HepG2 (cell line): ENCODE measurements at regions not wholly inside any gene's neighbourhood (a gene's known extent, or its start where the extent isn't known, plus 50 kb on each side); places are given as distances from the start of the nearest gene placed in this dataset.

Experiments used
- ATAC-seq: fragments of 200-7000 bp; cut with Tn5 transposase; 3 replicates; pipeline ENCODE4 v1.9.1; 2020; ENCODE audit warnings: mild to moderate bottlenecking, moderate library complexity
- BruUV-seq: library from RNA; stranded (reverse); fragments of 400-500 nt; replicated peaks from 2 replicates; lab custom pipeline; 2021; lab: Mats Ljungman, UMichigan
- CTCF ChIA-PET: fragments of 300-600 bp; formaldehyde crosslinking; extraction: SDS; loops from one replicate; lab custom pipeline; 2021; ENCODE audit warnings: low total read pairs, inconsistent platforms, low intra/inter-chr PET ratio; lab: Yijun Ruan, JAX
- POLR2A ChIA-PET: fragments of 350-600 bp; sonication (Branson Sonifier 250); formaldehyde crosslinking; loops from one replicate; lab custom pipeline; 2020; ENCODE audit warnings: antibody characterized with exemption, inconsistent platforms; lab: Yijun Ruan, JAX
- DNase-seq: peaks from one replicate; pipeline ENCODE4 v3.0.0-alpha.2; 2015; ENCODE audit warnings: low spot score
- FAIRE-seq: peaks from 3 replicates; lab custom pipeline; 2011; peaks lifted over from hg19 to GRCh38; lab: Jason Lieb, UNC
- H2AFZ ChIP-seq: one replicate; pipeline ENCODE4 v1.6.1; 2011; ENCODE audit warnings: low read length, inconsistent platforms
- H3K27ac ChIP-seq: fragments of 300-600 bp; 3 replicates; pipeline ENCODE4 v1.8.0; 2011; ENCODE audit warnings: mixed run types, mild to moderate bottlenecking, mixed read lengths, low read length, inconsistent platforms; ENCODE audit not compliant: insufficient read depth; ENCODE audit errors: extremely low read length
- H3K27me3 ChIP-seq, 2 experiments: fragments of 200-600 bp in 1 of 2; 2 replicates in 1 of 2; 3 replicates in 1 of 2; pipeline versions ENCODE4 v1.6.0 to v1.8.0; 2011; ENCODE audit warnings: low read length in 2 of 2, mild to moderate bottlenecking in 2 of 2, moderate library complexity in 2 of 2, inconsistent platforms in 1 of 2; ENCODE audit not compliant: insufficient read depth in 2 of 2, control insufficient read depth in 1 of 2
- H3K36me3 ChIP-seq, 2 experiments: fragments of 200-600 bp in 1 of 2; replicated peaks in 1 of 2; 2 replicates in 1 of 2; 3 replicates in 1 of 2; pipeline versions ENCODE4 v1.5.1 to v1.8.0; 2011; ENCODE audit warnings: low read length in 2 of 2, inconsistent platforms in 1 of 2; ENCODE audit not compliant: insufficient read depth in 2 of 2, control insufficient read depth in 1 of 2
- H3K4me1 ChIP-seq: 2 replicates; pipeline ENCODE4 v1.5.1; 2012; ENCODE audit warnings: low read length, inconsistent platforms; ENCODE audit not compliant: insufficient read depth
- H3K4me2 ChIP-seq: 2 replicates; pipeline ENCODE4 v1.6.0; 2011; ENCODE audit warnings: low read depth, low read length, inconsistent platforms
- H3K4me3 ChIP-seq, 3 experiments: fragments of 200-600 bp in 1 of 3; sonication (generic), shearing (Covaris generic) in 1 of 3; replicated peaks in 1 of 3; 2 replicates each; pipeline ENCODE4 v1.5.1; 2011 to 2016; ENCODE audit warnings: low read length in 3 of 3, inconsistent platforms in 2 of 3, low read depth in 2 of 3, mild to moderate bottlenecking in 2 of 3, control low read depth in 1 of 3, mixed read lengths in 1 of 3; ENCODE audit not compliant: insufficient read depth in 1 of 3
- H3K79me2 ChIP-seq: one replicate; pipeline ENCODE4 v1.6.1; 2011; ENCODE audit warnings: low read length, inconsistent platforms; ENCODE audit not compliant: insufficient read depth
- H3K9ac ChIP-seq: 2 replicates; pipeline ENCODE4 v1.6.0; 2011; ENCODE audit warnings: mild to moderate bottlenecking, low read depth, low read length, inconsistent platforms; ENCODE audit not compliant: insufficient read depth
- H3K9me3 ChIP-seq: 2 replicates; pipeline ENCODE4 v1.5.1; 2012; ENCODE audit warnings: mild to moderate bottlenecking, low read length
- H4K20me1 ChIP-seq: 2 replicates; pipeline ENCODE4 v1.6.0; 2011; ENCODE audit warnings: inconsistent platforms, mild to moderate bottlenecking, low read length, moderate library complexity; ENCODE audit not compliant: insufficient read depth
- JUNB ChIP-seq: sonication (generic); formaldehyde crosslinking; IDR thresholded peaks from 2 replicates; pipeline ENCODE4 v1.8.0; 2022; ENCODE audit warnings: missing genetic modification reagents, mild to moderate bottlenecking, borderline replicate concordance
- KAT2B ChIP-seq: fragments of 150-350 bp; IDR thresholded peaks from 2 replicates; pipeline ENCODE4 v1.6.1; 2014; ENCODE audit warnings: low read depth, low read length, borderline replicate concordance
- NFKB2 ChIP-seq: sonication (generic); formaldehyde crosslinking; IDR thresholded peaks from 2 replicates; pipeline ENCODE4 v1.4.0; 2020; ENCODE audit warnings: missing genetic modification reagents, borderline replicate concordance
- REXO4 ChIP-seq: sonication (generic); formaldehyde crosslinking; IDR thresholded peaks from 2 replicates; pipeline ENCODE4 v1.8.0; 2022; ENCODE audit warnings: missing genetic modification reagents, mild to moderate bottlenecking, borderline replicate concordance
- SIX4 ChIP-seq: sonication (generic); formaldehyde crosslinking; IDR thresholded peaks from 2 replicates; pipeline ENCODE4 v1.4.0; 2020; ENCODE audit warnings: missing genetic modification reagents
- TFDP2 ChIP-seq: sonication (generic); formaldehyde crosslinking; IDR thresholded peaks from 2 replicates; pipeline ENCODE4 v1.4.0; 2020; ENCODE audit warnings: missing genetic modification reagents
- WIZ ChIP-seq: sonication (generic); formaldehyde crosslinking; IDR thresholded peaks from 2 replicates; pipeline ENCODE4 v1.5.1; 2020; ENCODE audit warnings: mild to moderate bottlenecking, missing genetic modification reagents
- ZFY ChIP-seq: sonication (generic); formaldehyde crosslinking; IDR thresholded peaks from 2 replicates; pipeline ENCODE4 v1.4.0; 2020; ENCODE audit warnings: missing genetic modification reagents
- ZNF138 ChIP-seq: sonication (generic); formaldehyde crosslinking; IDR thresholded peaks from 2 replicates; pipeline ENCODE4 v1.5.0; 2020; ENCODE audit warnings: mild to moderate bottlenecking, low read depth, missing genetic modification reagents
- ZNF17 ChIP-seq: sonication (generic); formaldehyde crosslinking; IDR thresholded peaks from 2 replicates; pipeline ENCODE4 v1.5.0; 2020; ENCODE audit warnings: mild to moderate bottlenecking, missing genetic modification reagents
- ZNF329 ChIP-seq: sonication (generic); formaldehyde crosslinking; IDR thresholded peaks from 2 replicates; pipeline ENCODE4 v1.9.0; 2021; ENCODE audit warnings: low read depth, mild to moderate bottlenecking, missing genetic modification reagents
- ZNF350 ChIP-seq: sonication (generic); formaldehyde crosslinking; IDR thresholded peaks from 2 replicates; pipeline ENCODE4 v1.4.0; 2020; ENCODE audit warnings: mild to moderate bottlenecking, low read depth, missing genetic modification reagents, borderline replicate concordance
- ZNF550 ChIP-seq: sonication (generic); formaldehyde crosslinking; IDR thresholded peaks from 2 replicates; pipeline ENCODE4 v1.4.0; 2020; ENCODE audit warnings: mild to moderate bottlenecking, missing genetic modification reagents, borderline replicate concordance
- ZNF564 ChIP-seq: sonication (generic); formaldehyde crosslinking; IDR thresholded peaks from 2 replicates; pipeline ENCODE4 v1.8.1; 2023; ENCODE audit warnings: mild to moderate bottlenecking, missing genetic modification reagents
- ZNF766 ChIP-seq: sonication (generic); formaldehyde crosslinking; IDR thresholded peaks from 2 replicates; pipeline ENCODE4 v1.5.0; 2020; ENCODE audit warnings: missing genetic modification reagents, borderline replicate concordance
- ZNF780A ChIP-seq: sonication (generic); formaldehyde crosslinking; IDR thresholded peaks from 2 replicates; pipeline ENCODE4 v1.8.0; 2022; ENCODE audit warnings: mild to moderate bottlenecking, missing genetic modification reagents, moderate library complexity
- ZNF790 ChIP-seq: sonication (generic); formaldehyde crosslinking; IDR thresholded peaks from 2 replicates; pipeline ENCODE4 v1.8.0; 2022; ENCODE audit warnings: missing genetic modification reagents, mild to moderate bottlenecking, borderline replicate concordance
- WGBS: methylation state at CpG from one replicate; pipeline ENCODE4 v1.1.6; 2017; ENCODE audit warnings: low lambda C conversion rate; 5-methylcytosine and 5-hydroxymethylcytosine counted together
- in situ Hi-C: cut with HindIII; loops from 2 replicates; pipeline ENCODE4 v1.10.0; 2017; ENCODE audit warnings: low pct_unique_long_range_greater_than_20kb; ENCODE audit not compliant: extremely low pct_ligation_motif_present
- intact Hi-C: fragments of 100-400 bp; cut with micrococcal nuclease; formaldehyde crosslinking; loops from one replicate; pipeline ENCODE4 v1.10.0; 2022; ENCODE audit not compliant: unreplicated experiment
- TF ChIP-seq, protein P1 (sequence below): sonication (generic); formaldehyde crosslinking; IDR thresholded peaks from 2 replicates; pipeline ENCODE4 v1.5.0; 2020; ENCODE audit warnings: missing genetic modification reagents, mild to moderate bottlenecking, borderline replicate concordance
- TF ChIP-seq, protein P2 (sequence below): sonication (generic); formaldehyde crosslinking; IDR thresholded peaks from 2 replicates; pipeline ENCODE4 v1.4.0; 2020; ENCODE audit warnings: mild to moderate bottlenecking, missing genetic modification reagents

- Histone ChIP-seq H4K20me1 (no peaks in the 10 kb centered on the region), H3K9ac (no peak overlapping the region), H3K79me2 (no peaks in the 10 kb centered on the region), H2AFZ (no peak overlapping the region), H3K4me1 (no peaks in the 10 kb centered on the region), H3K4me2 (no peak overlapping the region), H3K36me3 (no peaks in the 10 kb centered on the region), H3K9me3 (no peaks in the 10 kb centered on the region), H3K27me3 (no peaks in the 10 kb centered on the region), H3K4me3 (no peak overlapping the region), H3K27ac (no peak overlapping the region)
- TF ChIP-seq ZNF780A (CRISPR knock-in tag), result no peak
- no peak for TF ChIP-seq ZNF17 (CRISPR knock-in tag)
- no peak for TF ChIP-seq ZNF550 (CRISPR knock-in tag)
- TF ChIP-seq, protein P1, sequence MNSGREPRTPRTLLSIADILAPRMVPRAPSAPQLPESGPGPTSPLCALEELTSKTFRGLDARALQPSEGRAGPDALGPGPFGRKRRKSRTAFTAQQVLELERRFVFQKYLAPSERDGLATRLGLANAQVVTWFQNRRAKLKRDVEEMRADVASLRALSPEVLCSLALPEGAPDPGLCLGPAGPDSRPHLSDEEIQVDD (CRISPR knock-in tag), result no peak
- TF ChIP-seq, protein P2, sequence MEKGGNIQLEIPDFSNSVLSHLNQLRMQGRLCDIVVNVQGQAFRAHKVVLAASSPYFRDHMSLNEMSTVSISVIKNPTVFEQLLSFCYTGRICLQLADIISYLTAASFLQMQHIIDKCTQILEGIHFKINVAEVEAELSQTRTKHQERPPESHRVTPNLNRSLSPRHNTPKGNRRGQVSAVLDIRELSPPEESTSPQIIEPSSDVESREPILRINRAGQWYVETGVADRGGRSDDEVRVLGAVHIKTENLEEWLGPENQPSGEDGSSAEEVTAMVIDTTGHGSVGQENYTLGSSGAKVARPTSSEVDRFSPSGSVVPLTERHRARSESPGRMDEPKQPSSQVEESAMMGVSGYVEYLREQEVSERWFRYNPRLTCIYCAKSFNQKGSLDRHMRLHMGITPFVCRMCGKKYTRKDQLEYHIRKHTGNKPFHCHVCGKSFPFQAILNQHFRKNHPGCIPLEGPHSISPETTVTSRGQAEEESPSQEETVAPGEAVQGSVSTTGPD (CRISPR knock-in tag), result no peak
- TF ChIP-seq ZNF138 (CRISPR knock-in tag), result no peak
- no peak for TF ChIP-seq NFKB2 (CRISPR knock-in tag)
- TF ChIP-seq KAT2B, result no peak
- no peak for TF ChIP-seq ZNF350 (CRISPR knock-in tag)
- TF ChIP-seq ZNF564 (CRISPR knock-in tag), result no peak
- TF ChIP-seq TFDP2 (CRISPR knock-in tag), result no peak
- TF ChIP-seq REXO4 (CRISPR knock-in tag), result no peak
- no peak for TF ChIP-seq ZFY (CRISPR knock-in tag)
- TF ChIP-seq WIZ, result no peak
- no peak for TF ChIP-seq JUNB
- TF ChIP-seq ZNF790 (CRISPR knock-in tag), result no peak
- TF ChIP-seq ZNF766 (CRISPR knock-in tag), result no peak
- no peak for TF ChIP-seq SIX4 (CRISPR knock-in tag)
- TF ChIP-seq ZNF329 (CRISPR knock-in tag), result no peak
- no peak for DNase-seq
- ChIA-PET CTCF (no interaction called here), POLR2A (no interaction called here)
- intact Hi-C loops (no loop called here), in situ Hi-C loops (loop anchor here (25.0 kb wide), 1 partner anchor 904 kb away; no protein-coding TSS in a partner anchor)
- WGBS, result 0% methylated on average over 1 of the region's 1 CpG
- no peak for FAIRE-seq
- no TSS peak for BruUV-seq
- ATAC-seq, result no peak
Measured at GRCh38 chrX:42691196-42691595, 86.8 kb downstream of the PPP1R2C start.
